GM12878 (cell line): ENCODE measurements at regions not wholly inside any gene's neighbourhood (a gene's known extent, or its start where the extent isn't known, plus 50 kb on each side); places are given as distances from the start of the nearest gene placed in this dataset.

Source experiments
- ATAC-seq: fragments of 200-7000 bp; cut with Tn5 transposase; 3 replicates; pipeline ENCODE4 v1.9.1; 2020; ENCODE audit warnings: mild to moderate bottlenecking, moderate library complexity
- BruUV-seq: library from RNA; stranded (reverse); fragments of 400-500 nt; replicated peaks from 2 replicates; lab custom pipeline; 2021; lab: Mats Ljungman, UMichigan
- CTCF ChIA-PET: fragments of 300-600 bp; sonication (Branson Sonifier 250); formaldehyde crosslinking; extraction: SDS; loops from one replicate; lab custom pipeline; 2021; ENCODE audit warnings: inconsistent platforms; lab: Yijun Ruan, JAX
- POLR2A ChIA-PET: fragments of 350-600 bp; formaldehyde crosslinking; extraction: SDS; loops from one replicate; lab custom pipeline; 2021; ENCODE audit warnings: inconsistent platforms; lab: Charles Lee
- RAD21 ChIA-PET: fragments of 300-600 bp; sonication (Branson Sonifier 250); formaldehyde crosslinking; loops from one replicate; lab custom pipeline; 2023; ENCODE audit warnings: antibody characterized with exemption; ENCODE audit not compliant: unreplicated experiment; lab: Charles Lee
- SMC1A ChIA-PET: fragments of 300-600 bp; sonication (Branson Sonifier 250); formaldehyde crosslinking; loops from one replicate; lab custom pipeline; 2023; ENCODE audit not compliant: unreplicated experiment, uncharacterized antibody; lab: Charles Lee
- DNase-seq: peaks from one replicate; pipeline ENCODE4 v3.0.0-alpha.2; 2011; ENCODE audit warnings: low read depth, low spot score
- FAIRE-seq: peaks from 3 replicates; lab custom pipeline; 2011; peaks lifted over from hg19 to GRCh38; lab: Jason Lieb, UNC
- H2AFZ ChIP-seq: 2 replicates; pipeline ENCODE4 v1.6.0; 2011; ENCODE audit warnings: low read depth, low read length, control low read depth; ENCODE audit not compliant: control insufficient read depth
- H3K27ac ChIP-seq: 2 replicates; pipeline ENCODE4 v1.5.1; 2011; ENCODE audit warnings: control low read depth; ENCODE audit not compliant: control insufficient read depth, insufficient read depth
- H3K27me3 ChIP-seq, 2 experiments: replicated peaks in 1 of 2; 2 replicates each; pipeline versions ENCODE4 v1.6.0 to v1.6.1; 2011; ENCODE audit warnings: low read length in 1 of 2; ENCODE audit not compliant: control insufficient read depth in 2 of 2, insufficient read depth in 2 of 2
- H3K36me3 ChIP-seq, 2 experiments: 2 replicates each; pipeline ENCODE4 v1.5.1; 2011; ENCODE audit warnings: low read length in 1 of 2; ENCODE audit not compliant: control insufficient read depth in 2 of 2, insufficient read depth in 2 of 2
- H3K4me1 ChIP-seq: 2 replicates; pipeline ENCODE4 v1.6.1; 2011; ENCODE audit warnings: mild to moderate bottlenecking, low read length, moderate library complexity, mixed read lengths; ENCODE audit not compliant: control insufficient read depth, insufficient read depth
- H3K4me2 ChIP-seq: 2 replicates; pipeline ENCODE4 v1.6.0; 2011; ENCODE audit warnings: control low read depth; ENCODE audit not compliant: control insufficient read depth, insufficient read depth
- H3K4me3 ChIP-seq: fragments of 200-600 bp; sonication (generic); 2 replicates; pipeline ENCODE4 v1.5.1; 2016
- H3K79me2 ChIP-seq: 2 replicates; pipeline ENCODE4 v1.6.0; 2011; ENCODE audit warnings: low read length; ENCODE audit not compliant: control insufficient read depth, insufficient read depth
- H3K9ac ChIP-seq: 2 replicates; pipeline ENCODE4 v1.8.0; 2011; ENCODE audit warnings: low read length, control low read depth, mixed read lengths; ENCODE audit not compliant: control insufficient read depth, insufficient read depth
- H3K9me3 ChIP-seq: replicated peaks from 3 replicates; pipeline ENCODE4 v1.5.1; 2011; ENCODE audit warnings: mild to moderate bottlenecking, low read length; ENCODE audit not compliant: control insufficient read depth, insufficient read depth
- H4K20me1 ChIP-seq: 2 replicates; pipeline ENCODE4 v1.6.0; 2011; ENCODE audit not compliant: control insufficient read depth, insufficient read depth
- BHLHE40 ChIP-seq, 2 experiments: fragments of 450-650 bp in 1 of 2; IDR thresholded peaks; 2 replicates each; pipeline ENCODE4 v1.6.1; 2011 to 2017; ENCODE audit warnings: low read depth in 2 of 2, borderline replicate concordance in 1 of 2, improper control_type of control experiment in 1 of 2, low read length in 1 of 2, mild to moderate bottlenecking in 1 of 2
- CHD4 ChIP-seq: fragments of 200-600 bp; sonication (generic); IDR thresholded peaks from 2 replicates; pipeline ENCODE4 v1.6.1; 2016; ENCODE audit warnings: mild to moderate bottlenecking
- FOXM1 ChIP-seq: IDR thresholded peaks from 2 replicates; pipeline ENCODE4 v1.6.1; 2012; ENCODE audit warnings: low read depth, mild to moderate bottlenecking, inconsistent platforms, low read length, moderate library complexity
- GABPA ChIP-seq: IDR thresholded peaks from 2 replicates; pipeline ENCODE4 v1.6.1; 2014; ENCODE audit warnings: antibody characterized with exemption, low read depth, mild to moderate bottlenecking, inconsistent platforms
- KLF5 ChIP-seq: fragments of 450-650 bp; IDR thresholded peaks from 2 replicates; pipeline ENCODE4 v1.6.1; 2014; ENCODE audit warnings: mild to moderate bottlenecking; ENCODE audit not compliant: partially characterized antibody
- MEF2A ChIP-seq: IDR thresholded peaks from 2 replicates; pipeline ENCODE4 v1.6.1; 2011; ENCODE audit warnings: low read depth, mild to moderate bottlenecking, low read length, moderate library complexity; ENCODE audit not compliant: insufficient read depth
- MYB ChIP-seq: fragments of 150-350 bp; IDR thresholded peaks from 2 replicates; pipeline ENCODE4 v1.6.1; 2014; ENCODE audit warnings: mild to moderate bottlenecking, low read depth, low read length, borderline replicate concordance
- NR2C1 ChIP-seq: fragments of 450-650 bp; IDR thresholded peaks from 2 replicates; pipeline ENCODE4 v1.6.1; 2017; ENCODE audit warnings: antibody characterized with exemption, mild to moderate bottlenecking, moderate library complexity
- POLR2AphosphoS5 ChIP-seq: IDR thresholded peaks from 2 replicates; pipeline ENCODE4 v1.6.1; 2011; ENCODE audit warnings: mild to moderate bottlenecking, low read length, inconsistent platforms
- RB1 ChIP-seq: fragments of 450-650 bp; formaldehyde crosslinking; IDR thresholded peaks from 2 replicates; pipeline ENCODE4 v1.6.1; 2017; ENCODE audit warnings: mild to moderate bottlenecking, borderline replicate concordance
- RELA ChIP-seq: fragments of 450-650 bp; IDR thresholded peaks from 2 replicates; pipeline ENCODE4 v1.8.0; 2014; ENCODE audit warnings: borderline replicate concordance; ENCODE audit not compliant: partially characterized antibody
- RUNX3 ChIP-seq: IDR thresholded peaks from 2 replicates; pipeline ENCODE4 v1.6.1; 2012; ENCODE audit warnings: low read length, inconsistent platforms
- SMAD1 ChIP-seq: fragments of 450-650 bp; IDR thresholded peaks from 2 replicates; pipeline ENCODE4 v1.6.1; 2018; ENCODE audit warnings: mild to moderate bottlenecking, low read depth; ENCODE audit not compliant: partially characterized antibody
- SP1 ChIP-seq: IDR thresholded peaks from one replicate; pipeline ENCODE4 v1.6.1; 2011; ENCODE audit warnings: low read depth, low read length
- STAT3 ChIP-seq: IDR thresholded peaks from 2 replicates; pipeline ENCODE4 v1.6.1; 2011; ENCODE audit warnings: low read depth, low read length, improper control_type of control experiment
- TCF12 ChIP-seq: IDR thresholded peaks from 2 replicates; pipeline ENCODE4 v1.6.1; 2011; ENCODE audit warnings: low read depth, mild to moderate bottlenecking, low read length
- WGBS: methylation state at CpG from one replicate; pipeline ENCODE4 v1.1.6; 2016; ENCODE audit warnings: low lambda C conversion rate; ENCODE audit not compliant: insufficient replicate concordance, insufficient coverage; ENCODE audit errors: missing lambda C conversion rate; 5-methylcytosine and 5-hydroxymethylcytosine counted together
- in situ Hi-C: fragments of 300-500 bp; cut with MboI; formaldehyde crosslinking; loops from 9 replicates; pipeline ENCODE4 v1.14.3; 2018; ENCODE audit warnings: mixed read lengths
- intact Hi-C: fragments of 100-400 bp; cut with micrococcal nuclease; formaldehyde crosslinking; loops from one replicate; pipeline ENCODE4 v1.14.2; 2022; ENCODE audit not compliant: unreplicated experiment
- TF ChIP-seq, protein P1 (sequence below): fragments of 450-650 bp; IDR thresholded peaks from 2 replicates; pipeline ENCODE4 v1.6.1; 2017; ENCODE audit warnings: mild to moderate bottlenecking, low read depth, inconsistent platforms; ENCODE audit not compliant: poor library complexity, severe bottlenecking
- TF ChIP-seq, protein P2 (sequence below): fragments of 450-650 bp; IDR thresholded peaks from 2 replicates; pipeline ENCODE4 v1.6.1; 2016; ENCODE audit warnings: mild to moderate bottlenecking

DNA sequence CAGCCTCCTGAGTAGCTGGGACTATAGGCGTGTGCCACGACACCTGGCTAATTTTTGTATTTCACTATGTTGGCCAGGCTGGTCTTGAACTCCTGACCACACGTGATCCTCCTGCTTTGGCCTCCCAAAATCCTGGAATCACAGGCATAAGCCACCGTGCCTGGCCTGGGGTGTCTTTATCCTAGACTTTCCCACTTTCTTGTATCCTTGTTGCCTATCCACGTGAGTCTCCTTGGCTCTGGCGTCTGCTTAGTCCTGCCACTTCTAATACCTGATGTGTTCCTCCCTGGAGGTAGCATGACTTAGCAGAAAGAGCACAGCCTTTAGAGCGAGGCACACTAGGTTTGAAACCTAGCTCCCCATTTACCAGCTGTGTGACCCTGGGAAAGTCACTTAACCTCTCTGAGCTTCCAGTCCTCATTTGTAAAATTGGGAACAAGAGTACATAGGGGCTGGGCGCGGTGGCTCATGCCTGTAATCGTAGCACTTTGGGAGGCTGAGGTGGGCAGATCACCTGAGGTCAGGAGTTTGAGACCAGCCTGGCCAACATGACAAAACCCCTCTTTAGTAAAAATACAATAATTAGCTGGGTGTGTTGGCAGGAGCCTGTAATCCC, 344.6 kb downstream of the TYW1 start:
- Histone ChIP-seq H3K4me3 (no peak overlapping the region), H3K27me3 (no peaks in the 10 kb centered on the region), H3K79me2 (no peaks in the 10 kb centered on the region), H3K36me3 (peaks cover 0 to 3% of the 10 kb centered on the region in 2 experiments; a peak in 2 of 4 replicates), H4K20me1 (no peaks in the 10 kb centered on the region), H3K9me3 (peaks cover 4% of the 10 kb centered on the region; the same call in 2 of the 3 replicates), H3K4me1 (no peaks in the 10 kb centered on the region), H2AFZ (no peak overlapping the region), H3K27ac (no peak overlapping the region), H3K4me2 (no peak overlapping the region), H3K9ac (no peak overlapping the region)
- whole genome bisulfite sequencing = 94% methylated on average over 10 of the region's 10 CpGs
- CTCF ChIA-PET = no interaction called here
- no TSS peak for BruUV-seq
- DNase-seq (no peak), ATAC-seq (no peak), FAIRE-seq (no peak)
- in situ Hi-C loops = no loop called here
- intact Hi-C loops = no loop called here
- SMC1A ChIA-PET = no interaction called here
- POLR2A ChIA-PET = no interaction called here
- no peak for TF ChIP-seq KLF5
- no peak for TF ChIP-seq RB1
- TF ChIP-seq GABPA = no peak
- TF ChIP-seq BHLHE40 (IDR thresholded peaks at IDR 0.05; ENCODE audit: borderline replicate concordance in 1 of 2, low read depth in 2 of 2, low read length in 1 of 2) = no peak
- no peak for TF ChIP-seq SP1
- no peak for TF ChIP-seq NR2C1
- no peak for TF ChIP-seq RUNX3
- TF ChIP-seq CHD4 = no peak
- TF ChIP-seq, protein P1, sequence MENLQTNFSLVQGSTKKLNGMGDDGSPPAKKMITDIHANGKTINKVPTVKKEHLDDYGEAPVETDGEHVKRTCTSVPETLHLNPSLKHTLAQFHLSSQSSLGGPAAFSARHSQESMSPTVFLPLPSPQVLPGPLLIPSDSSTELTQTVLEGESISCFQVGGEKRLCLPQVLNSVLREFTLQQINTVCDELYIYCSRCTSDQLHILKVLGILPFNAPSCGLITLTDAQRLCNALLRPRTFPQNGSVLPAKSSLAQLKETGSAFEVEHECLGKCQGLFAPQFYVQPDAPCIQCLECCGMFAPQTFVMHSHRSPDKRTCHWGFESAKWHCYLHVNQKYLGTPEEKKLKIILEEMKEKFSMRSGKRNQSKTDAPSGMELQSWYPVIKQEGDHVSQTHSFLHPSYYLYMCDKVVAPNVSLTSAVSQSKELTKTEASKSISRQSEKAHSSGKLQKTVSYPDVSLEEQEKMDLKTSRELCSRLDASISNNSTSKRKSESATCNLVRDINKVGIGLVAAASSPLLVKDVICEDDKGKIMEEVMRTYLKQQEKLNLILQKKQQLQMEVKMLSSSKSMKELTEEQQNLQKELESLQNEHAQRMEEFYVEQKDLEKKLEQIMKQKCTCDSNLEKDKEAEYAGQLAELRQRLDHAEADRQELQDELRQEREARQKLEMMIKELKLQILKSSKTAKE = no peak
- no peak for TF ChIP-seq STAT3
- no peak for TF ChIP-seq SMAD1
- TF ChIP-seq MYB = no peak
- TF ChIP-seq, protein P2, sequence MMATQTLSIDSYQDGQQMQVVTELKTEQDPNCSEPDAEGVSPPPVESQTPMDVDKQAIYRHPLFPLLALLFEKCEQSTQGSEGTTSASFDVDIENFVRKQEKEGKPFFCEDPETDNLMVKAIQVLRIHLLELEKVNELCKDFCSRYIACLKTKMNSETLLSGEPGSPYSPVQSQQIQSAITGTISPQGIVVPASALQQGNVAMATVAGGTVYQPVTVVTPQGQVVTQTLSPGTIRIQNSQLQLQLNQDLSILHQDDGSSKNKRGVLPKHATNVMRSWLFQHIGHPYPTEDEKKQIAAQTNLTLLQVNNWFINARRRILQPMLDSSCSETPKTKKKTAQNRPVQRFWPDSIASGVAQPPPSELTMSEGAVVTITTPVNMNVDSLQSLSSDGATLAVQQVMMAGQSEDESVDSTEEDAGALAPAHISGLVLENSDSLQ = no peak
- no peak for TF ChIP-seq RELA
- TF ChIP-seq TCF12 = no peak
- TF ChIP-seq FOXM1 = no peak
- no peak for TF ChIP-seq POLR2AphosphoS5
- no peak for TF ChIP-seq MEF2A
- RAD21 ChIA-PET = no interaction called here
